HPDE6-E6E7 (cell line): ENCODE measurements at regions not wholly inside any gene's neighbourhood (a gene's known extent, or its start where the extent isn't known, plus 50 kb on each side); places are given as distances from the start of the nearest gene placed in this dataset.
A peak's percentile ranks its signal among the peaks of the same experiment; 100 is the strongest.

Source experiments
- DNase-seq: peaks from one replicate; pipeline ENCODE4 v3.0.0; 2011; ENCODE audit warnings: missing footprints; ENCODE audit errors: extremely low spot score

DNA sequence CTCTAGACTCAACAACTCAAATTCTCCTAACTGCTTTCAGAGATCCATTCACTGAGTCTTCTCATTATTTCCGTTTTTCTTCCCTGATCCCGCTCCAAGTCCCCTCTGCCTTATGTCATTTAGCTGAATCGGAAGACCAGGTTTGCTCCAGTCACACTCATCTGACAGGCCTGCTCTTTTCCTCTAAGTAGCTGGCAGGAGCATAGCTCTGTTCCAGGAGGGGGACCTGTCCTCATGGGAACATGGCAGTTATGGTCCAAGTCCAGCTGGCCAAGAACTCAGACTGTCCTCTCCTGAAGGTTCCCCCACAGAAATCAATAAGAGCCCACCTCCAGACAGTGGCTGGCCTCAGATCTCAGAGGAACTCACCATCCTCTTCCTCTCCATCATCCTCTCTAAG is 130.9 kb upstream of the SERP2 start:
- no peak for DNase-seq

DNA sequence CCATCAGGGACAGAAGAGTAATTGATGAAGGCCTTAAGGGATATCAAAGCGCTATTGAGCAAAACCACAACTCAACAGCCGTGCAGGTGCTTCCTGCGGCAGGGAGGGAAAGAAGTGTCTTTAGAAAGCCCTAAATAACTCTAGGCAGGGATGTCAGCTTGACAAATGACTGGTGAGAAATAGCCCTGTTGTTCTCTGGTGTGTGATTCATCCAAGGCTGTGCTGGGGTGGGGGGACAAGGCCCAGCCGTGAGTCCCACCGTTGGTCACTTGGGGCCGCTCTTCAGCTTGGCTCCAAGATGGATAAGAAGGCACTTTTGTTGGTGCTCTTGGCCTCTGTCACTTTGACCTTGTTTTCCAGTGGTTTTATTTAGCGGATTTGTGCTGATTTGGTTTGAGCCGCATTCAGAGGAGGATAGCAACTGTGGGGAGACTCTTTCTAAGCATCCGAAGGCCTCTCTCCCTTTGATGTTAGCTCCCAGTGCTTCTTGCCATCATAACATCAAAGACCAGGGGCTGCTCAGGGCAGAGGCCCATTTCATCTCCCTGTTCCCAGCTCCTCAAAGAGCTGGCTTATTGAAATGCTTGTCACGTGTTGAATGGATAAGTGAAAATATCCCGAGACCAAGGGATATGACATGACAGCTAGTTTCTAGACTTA is 130.3 kb upstream of the SERP2 start:
- peak; percentile 28 for DNase-seq

DNA sequence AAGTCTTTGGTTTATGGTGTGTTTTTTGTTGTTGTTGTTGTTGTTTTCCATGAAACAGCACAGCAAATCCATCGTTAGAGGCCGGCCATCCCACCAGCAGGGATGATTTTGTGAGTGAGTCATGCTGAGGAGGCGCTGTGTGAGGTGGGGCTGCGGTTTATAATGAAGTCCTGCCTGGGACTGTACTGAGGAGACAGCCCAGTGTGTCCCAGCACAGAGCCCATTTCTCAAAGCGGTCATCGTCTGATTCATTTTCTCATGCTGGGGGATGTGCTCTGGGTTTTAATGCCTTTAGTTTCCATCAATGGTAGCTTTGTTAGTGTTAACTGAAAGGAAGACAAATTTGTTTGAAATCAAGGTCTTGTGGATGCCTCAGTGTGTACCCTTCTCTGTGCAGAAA is 129.3 kb upstream of the SERP2 start:
- no peak for DNase-seq

- no peak for DNase-seq
Measured at GRCh38 chr13:44249431-44249836, 124.2 kb upstream of the SERP2 start.

GRCh38 chr13:44252938-44253337 is 120.7 kb upstream of the SERP2 start:
- no peak for DNase-seq

DNA sequence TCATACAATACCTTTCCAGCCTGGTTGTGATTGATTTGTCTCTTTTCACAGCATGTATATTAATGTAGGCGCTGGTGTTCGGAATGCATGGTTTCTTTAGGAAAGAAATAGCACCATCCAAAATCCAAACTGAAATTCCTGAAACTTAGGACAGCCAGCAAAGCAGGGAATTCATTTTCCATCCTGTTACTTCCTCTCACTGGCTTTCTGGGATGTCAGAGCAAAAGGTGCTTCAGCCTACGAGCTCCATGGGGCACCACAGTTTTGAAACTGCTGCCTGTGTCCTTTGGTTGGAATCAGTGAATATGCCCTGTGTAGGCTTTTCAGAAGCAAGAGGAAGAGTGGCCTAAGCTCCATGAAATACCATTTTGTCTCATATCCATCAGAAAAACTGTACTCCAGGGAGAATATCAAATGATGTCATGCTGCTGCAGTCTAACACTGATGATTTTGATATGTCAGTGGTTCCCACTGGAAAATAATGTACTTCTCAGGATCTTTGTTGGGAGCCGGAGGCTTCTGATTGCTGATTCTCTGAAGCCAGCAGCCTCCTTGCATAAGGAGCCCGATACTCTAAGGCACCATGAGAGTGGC is 117.8 kb upstream of the SERP2 start:
- DNase-seq, result no peak

DNA sequence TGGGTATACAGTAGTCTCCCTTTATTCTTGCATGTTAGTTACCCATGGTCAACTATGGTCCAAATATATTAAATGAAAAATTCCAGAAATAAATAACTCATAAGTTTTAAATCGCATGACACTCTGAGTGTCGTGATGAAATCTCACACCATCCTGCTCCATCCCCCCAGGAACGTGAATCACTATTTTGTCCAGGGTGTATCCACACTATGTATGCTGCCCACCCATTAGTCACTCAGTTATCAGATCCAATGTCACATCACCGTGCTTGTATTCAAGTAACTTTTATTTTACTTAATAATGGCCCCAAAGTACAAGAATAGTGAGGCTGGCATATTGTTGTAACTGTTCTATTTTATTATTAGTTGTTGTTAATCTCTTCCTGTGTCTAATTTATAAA is 115.8 kb upstream of the SERP2 start:
- DNase-seq, result no peak

DNA sequence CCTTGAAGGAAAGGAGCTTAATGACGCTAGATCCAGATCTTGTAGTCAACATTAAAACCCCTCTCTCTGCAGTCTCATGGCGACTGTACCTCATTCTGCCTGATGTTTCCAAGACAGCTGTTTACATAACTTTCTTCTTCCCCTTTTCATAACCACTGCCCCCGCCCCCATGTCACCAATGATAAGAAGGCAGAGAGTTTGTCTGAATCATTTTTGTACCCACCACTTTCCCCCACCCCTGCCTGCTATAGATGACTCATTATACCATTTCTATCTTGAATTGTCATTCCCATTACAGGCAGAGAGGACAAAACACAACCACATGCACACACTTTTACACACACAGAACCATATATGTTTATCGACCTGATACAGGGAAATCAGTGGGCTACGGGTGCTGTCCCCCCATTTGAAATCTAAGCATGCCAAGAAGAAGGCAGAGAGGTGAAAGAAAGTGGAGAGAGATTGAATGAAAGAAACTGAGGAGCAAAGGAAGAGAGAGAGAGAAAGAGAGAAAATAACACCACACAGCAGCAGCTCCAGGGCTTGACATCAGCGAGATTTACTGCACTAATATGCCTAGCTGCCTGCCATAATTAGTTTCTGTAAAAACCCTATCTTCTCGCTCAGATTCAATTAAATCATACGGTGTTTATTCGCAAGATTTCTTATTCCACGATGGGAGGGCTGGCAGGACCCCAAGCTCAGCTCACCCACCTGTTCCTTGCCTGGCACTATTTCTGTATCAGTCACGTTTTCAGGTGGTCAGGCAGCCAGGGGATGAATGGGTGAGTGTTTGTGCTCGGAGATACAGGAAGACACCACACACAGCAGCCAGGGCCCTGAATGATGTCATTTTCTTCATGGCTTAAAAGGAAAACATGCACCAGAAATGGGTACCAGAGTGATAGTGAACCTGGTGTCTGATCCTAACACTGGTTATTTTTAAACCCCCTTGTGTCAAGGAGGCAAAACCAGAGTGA is 114.3 kb upstream of the SERP2 start:
- DNase-seq, result no peak

DNA sequence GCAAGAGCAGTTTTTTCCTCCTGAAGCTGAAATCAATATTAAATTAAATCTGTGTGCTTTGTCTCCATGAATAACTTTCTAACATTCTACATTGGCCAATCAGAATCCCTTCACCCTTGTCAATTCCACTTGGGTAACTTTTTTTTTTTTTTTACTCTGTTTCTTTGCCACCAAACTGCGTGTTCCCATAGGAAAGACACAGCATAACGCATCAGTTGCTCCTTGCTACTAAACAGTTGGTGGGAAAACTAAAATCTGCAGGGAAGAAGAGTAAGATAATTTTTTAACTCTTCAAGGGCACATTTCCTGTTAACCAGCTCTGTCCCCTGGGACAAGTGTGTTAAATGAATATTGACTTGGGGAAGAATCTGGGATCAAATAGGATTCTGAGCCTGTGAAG is 113.3 kb upstream of the SERP2 start:
- no peak for DNase-seq

GRCh38 chr13:44263751-44264620 is 109.6 kb upstream of the SERP2 start:
- DNase-seq, result no peak

DNA sequence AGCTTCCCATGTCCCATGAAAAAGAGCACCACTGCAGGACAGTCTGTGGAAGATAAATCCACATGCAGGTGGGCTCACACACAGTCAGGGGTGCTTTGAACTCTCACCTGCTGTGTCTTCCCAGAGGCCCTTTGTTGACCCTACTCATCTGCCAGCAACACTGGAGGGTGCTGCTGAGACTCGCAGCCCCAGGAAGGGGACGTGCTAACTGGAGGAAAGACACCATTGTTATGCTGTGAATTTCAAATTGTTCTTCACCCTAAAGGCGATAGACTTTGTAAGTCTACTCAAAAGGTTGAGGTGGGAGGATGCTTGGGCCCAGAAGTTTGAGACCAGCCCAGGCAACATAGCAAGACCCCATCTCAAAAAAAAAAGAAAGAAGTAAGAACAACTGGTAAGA is 107.3 kb upstream of the SERP2 start:
- DNase-seq, result no peak

GRCh38 chr13:44266772-44267171 is 106.9 kb upstream of the SERP2 start:
- DNase-seq, result no peak

DNA sequence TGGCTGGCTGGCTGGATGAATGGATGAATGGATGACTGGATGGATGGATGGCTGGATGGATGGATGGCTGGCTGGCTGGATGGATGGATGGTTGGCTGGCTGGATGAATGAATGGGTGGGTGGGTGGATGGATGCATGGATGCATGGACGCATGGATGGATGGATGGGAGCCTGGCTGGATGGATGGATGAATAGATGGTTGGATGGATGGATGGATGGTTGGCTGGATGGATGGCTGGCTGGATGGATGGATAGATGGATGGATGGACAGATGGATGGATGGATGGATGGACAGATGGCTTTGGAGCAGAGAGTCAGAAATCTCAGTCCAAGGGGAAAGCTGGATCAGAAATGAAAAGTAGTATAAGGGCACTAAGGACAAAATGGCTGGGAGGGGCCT is 106.4 kb upstream of the SERP2 start:
- DNase-seq, result no peak

DNA sequence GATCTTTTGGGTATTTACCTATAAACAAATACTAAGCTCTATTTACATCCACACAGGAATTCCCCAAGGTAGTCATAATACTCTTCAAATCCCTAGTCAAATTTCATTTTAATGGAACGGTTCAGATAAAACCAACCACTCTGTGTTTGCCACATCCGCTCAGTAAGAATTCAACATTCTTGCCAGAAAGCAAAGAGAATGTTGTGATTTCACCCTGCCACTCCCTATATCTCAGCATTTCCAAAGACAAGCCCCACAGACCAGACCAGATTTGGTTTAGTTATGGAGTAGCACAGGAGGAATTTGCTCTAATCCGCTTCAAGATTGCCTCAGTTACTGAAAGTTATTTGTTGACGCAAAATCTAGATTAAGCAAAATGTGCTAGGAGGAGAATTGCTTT is 105.6 kb upstream of the SERP2 start:
- DNase-seq, result no peak

GRCh38 chr13:44268980-44269379 is 104.6 kb upstream of the SERP2 start:
- no peak for DNase-seq

GRCh38 chr13:44270150-44270549 is 103.5 kb upstream of the SERP2 start:
- DNase-seq, result no peak

DNA sequence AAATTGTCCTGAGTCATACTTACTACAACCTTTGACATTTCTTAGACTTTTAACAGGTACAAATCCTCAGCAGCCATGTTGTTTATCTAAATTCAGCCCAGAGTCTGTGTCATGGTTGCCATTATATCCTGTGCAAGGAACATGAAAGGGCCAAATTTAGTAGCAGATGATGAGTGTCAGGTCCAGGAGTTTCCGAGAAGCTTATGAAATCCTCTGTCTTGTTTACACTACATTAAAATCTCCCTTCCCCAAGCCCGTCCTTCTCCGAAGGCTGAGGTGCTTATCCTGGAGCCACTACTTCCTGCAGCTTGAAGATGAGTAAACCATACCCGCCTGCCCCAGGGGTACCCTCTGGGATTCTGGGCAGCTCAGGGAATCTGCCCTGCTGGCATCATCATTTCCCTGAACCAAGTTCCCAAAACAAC is 102.6 kb upstream of the SERP2 start:
- no peak for DNase-seq

DNA sequence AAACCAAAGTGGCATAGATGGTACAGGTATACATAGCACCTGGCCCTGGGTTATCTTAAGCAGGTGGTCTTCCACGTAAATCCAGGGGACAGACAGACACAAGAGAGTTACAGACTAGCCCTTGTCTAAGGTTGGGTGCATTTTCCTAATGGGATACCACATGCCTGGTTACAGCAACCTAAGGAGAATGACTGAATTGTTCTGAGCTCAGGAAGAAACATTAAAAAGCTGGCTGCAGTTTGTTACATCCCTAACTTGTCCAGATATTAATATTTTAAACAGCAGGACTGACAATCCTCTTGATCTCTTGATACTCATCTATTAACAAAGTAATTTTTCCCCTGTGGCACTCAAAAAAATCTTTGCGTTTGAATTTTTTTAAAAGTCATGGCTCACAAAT is 102.2 kb upstream of the SERP2 start:
- DNase-seq, result no peak

GRCh38 chr13:44271915-44272341 is 101.7 kb upstream of the SERP2 start:
- DNase-seq, result no peak

DNA sequence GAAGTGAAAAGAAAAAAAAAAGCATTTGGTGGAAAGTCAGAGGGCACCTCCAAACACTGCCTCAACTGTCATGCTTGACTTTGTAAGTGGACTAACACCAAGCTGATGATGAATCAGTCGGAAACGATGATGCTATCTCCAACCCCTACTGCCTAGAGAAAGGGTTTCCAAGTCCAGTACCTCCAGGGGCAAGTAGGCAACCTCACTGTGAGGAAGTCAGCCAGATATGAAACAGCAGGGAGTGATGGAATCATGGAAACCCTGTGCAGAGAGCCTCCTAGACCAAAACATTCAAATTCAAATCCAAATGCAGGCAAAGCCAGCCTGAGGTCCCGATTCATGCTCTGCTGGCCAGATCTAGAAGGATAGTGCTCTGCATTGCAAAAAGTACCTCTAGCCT is 100.9 kb upstream of the SERP2 start:
- DNase-seq, result no peak

DNA sequence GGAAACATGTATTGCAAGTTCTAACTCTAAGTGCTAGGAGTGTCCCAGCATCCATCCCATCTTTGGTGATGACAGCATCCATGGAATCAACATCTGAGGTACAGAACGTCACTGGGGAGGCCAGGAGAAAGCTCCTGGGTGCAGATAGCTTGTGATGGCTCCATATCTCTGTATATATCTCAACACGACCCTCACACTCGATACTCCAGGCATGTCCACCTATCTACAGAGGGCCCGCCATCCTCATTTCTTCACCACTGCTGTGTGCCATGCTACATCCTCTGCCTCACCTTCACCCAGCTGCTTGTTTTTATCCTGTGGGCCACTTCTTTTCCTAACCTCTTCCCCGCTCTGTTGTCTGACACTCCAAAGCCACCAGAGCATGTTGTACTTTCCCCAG is 100.4 kb upstream of the SERP2 start:
- no peak for DNase-seq
